GM19351 (cell line): ENCODE measurements at regions not wholly inside any gene's neighbourhood (a gene's known extent, or its start where the extent isn't known, plus 50 kb on each side); places are given as distances from the start of the nearest gene placed in this dataset.
"Not testable (repeated sequence)": the region's sequence is repeated elsewhere in the genome, so short reads cannot be mapped to it uniquely, and the experiment has no call there.

Experiments used
- ATAC-seq: cut with Tn5 transposase; IDR thresholded peaks from one replicate; pipeline ENCODE4 v1.9.1; 2021; ENCODE audit warnings: mild to moderate bottlenecking, moderate library complexity; ENCODE audit not compliant: unreplicated experiment

- no peak for ATAC-seq
These were observed 803.9 kb upstream of the PCDH10 start for GRCh38 chr4:132344924-132345828.

- no peak for ATAC-seq
These were observed 803.1 kb upstream of the PCDH10 start for GRCh38 chr4:132346016-132346415.

GRCh38 chr4:132351606-132352005 lies 797.5 kb upstream of the PCDH10 start:
- ATAC-seq: not testable (repeated sequence)

- no peak for ATAC-seq
These were observed 766.9 kb upstream of the PCDH10 start for GRCh38 chr4:132382243-132382642.

- ATAC-seq: no peak
These were observed 765.4 kb upstream of the PCDH10 start for GRCh38 chr4:132383571-132384199.

GRCh38 chr4:132384709-132385108 lies 764.4 kb upstream of the PCDH10 start:
- no peak for ATAC-seq

- no peak for ATAC-seq
These were observed 763.0 kb upstream of the PCDH10 start for GRCh38 chr4:132386130-132386529.

- ATAC-seq: no peak
These were observed 762.0 kb upstream of the PCDH10 start for GRCh38 chr4:132387060-132387459.

- no peak for ATAC-seq
These were observed 753.5 kb upstream of the PCDH10 start for GRCh38 chr4:132395561-132395960.

GRCh38 chr4:132396636-132397035 lies 752.5 kb upstream of the PCDH10 start:
- no peak for ATAC-seq

- no peak for ATAC-seq
These were observed 731.9 kb upstream of the PCDH10 start for GRCh38 chr4:132417220-132417619.

GRCh38 chr4:132427125-132427524 lies 722.0 kb upstream of the PCDH10 start:
- no peak for ATAC-seq

GRCh38 chr4:132437117-132437516 lies 712.0 kb upstream of the PCDH10 start:
- no peak for ATAC-seq

GRCh38 chr4:132445386-132445785 lies 703.7 kb upstream of the PCDH10 start:
- ATAC-seq: no peak

GRCh38 chr4:132457987-132458386 lies 691.1 kb upstream of the PCDH10 start:
- ATAC-seq: not testable (repeated sequence)

GRCh38 chr4:132479543-132479942 lies 669.6 kb upstream of the PCDH10 start:
- ATAC-seq: no peak

GRCh38 chr4:132488555-132488954 lies 660.5 kb upstream of the PCDH10 start:
- ATAC-seq: no peak

- ATAC-seq: no peak
These were observed 655.6 kb upstream of the PCDH10 start for GRCh38 chr4:132493476-132493875.

GRCh38 chr4:132495267-132495812 lies 653.8 kb upstream of the PCDH10 start:
- not testable (repeated sequence) for ATAC-seq

- no peak for ATAC-seq
These were observed 650.9 kb upstream of the PCDH10 start for GRCh38 chr4:132498215-132498614.

- no peak for ATAC-seq
These were observed 647.0 kb upstream of the PCDH10 start for GRCh38 chr4:132502096-132502552.

GRCh38 chr4:132504438-132504837 lies 644.7 kb upstream of the PCDH10 start:
- ATAC-seq: no peak
